ENCODE measurements at regions not wholly inside any gene's neighbourhood (a gene's known extent, or its start where the extent isn't known, plus 50 kb on each side); places are given as distances from the start of the nearest gene placed in this dataset.

DNA sequence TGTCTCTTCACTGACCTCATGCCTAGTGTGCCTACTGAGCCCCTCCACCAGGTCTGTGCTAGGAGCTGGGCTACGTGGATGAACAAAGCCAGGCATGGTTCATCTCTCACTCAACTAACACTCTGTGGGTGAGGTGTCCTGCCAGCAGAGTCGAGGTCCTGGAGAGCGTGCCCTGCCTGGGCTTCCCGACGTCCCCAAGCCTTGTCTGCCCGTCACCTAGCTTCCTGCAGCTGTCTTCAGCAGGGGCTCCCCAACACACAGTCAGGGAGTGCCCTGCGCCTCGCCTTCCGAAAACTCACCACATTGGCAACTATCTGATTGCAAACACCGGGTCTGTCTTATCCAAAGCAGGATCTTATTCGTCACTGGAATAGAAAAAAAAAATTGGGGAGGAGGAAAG, 167.5 kb upstream of the ZC3H12A start:
- H3K4me3 ChIP-seq (ENCODE audit: low read depth, low read length), result no peak overlapping the region
- ChIA-PET CTCF (no interaction called here), POLR2A (no interaction called here)
- TF ChIP-seq, protein P1, sequence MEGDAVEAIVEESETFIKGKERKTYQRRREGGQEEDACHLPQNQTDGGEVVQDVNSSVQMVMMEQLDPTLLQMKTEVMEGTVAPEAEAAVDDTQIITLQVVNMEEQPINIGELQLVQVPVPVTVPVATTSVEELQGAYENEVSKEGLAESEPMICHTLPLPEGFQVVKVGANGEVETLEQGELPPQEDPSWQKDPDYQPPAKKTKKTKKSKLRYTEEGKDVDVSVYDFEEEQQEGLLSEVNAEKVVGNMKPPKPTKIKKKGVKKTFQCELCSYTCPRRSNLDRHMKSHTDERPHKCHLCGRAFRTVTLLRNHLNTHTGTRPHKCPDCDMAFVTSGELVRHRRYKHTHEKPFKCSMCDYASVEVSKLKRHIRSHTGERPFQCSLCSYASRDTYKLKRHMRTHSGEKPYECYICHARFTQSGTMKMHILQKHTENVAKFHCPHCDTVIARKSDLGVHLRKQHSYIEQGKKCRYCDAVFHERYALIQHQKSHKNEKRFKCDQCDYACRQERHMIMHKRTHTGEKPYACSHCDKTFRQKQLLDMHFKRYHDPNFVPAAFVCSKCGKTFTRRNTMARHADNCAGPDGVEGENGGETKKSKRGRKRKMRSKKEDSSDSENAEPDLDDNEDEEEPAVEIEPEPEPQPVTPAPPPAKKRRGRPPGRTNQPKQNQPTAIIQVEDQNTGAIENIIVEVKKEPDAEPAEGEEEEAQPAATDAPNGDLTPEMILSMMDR (IDR thresholded peaks at IDR 0.05; ENCODE audit: insufficient read depth, low read length, missing control alignments), result no peak
- DNase-seq (ENCODE audit: low read depth, low spot score), result no peak

DNA sequence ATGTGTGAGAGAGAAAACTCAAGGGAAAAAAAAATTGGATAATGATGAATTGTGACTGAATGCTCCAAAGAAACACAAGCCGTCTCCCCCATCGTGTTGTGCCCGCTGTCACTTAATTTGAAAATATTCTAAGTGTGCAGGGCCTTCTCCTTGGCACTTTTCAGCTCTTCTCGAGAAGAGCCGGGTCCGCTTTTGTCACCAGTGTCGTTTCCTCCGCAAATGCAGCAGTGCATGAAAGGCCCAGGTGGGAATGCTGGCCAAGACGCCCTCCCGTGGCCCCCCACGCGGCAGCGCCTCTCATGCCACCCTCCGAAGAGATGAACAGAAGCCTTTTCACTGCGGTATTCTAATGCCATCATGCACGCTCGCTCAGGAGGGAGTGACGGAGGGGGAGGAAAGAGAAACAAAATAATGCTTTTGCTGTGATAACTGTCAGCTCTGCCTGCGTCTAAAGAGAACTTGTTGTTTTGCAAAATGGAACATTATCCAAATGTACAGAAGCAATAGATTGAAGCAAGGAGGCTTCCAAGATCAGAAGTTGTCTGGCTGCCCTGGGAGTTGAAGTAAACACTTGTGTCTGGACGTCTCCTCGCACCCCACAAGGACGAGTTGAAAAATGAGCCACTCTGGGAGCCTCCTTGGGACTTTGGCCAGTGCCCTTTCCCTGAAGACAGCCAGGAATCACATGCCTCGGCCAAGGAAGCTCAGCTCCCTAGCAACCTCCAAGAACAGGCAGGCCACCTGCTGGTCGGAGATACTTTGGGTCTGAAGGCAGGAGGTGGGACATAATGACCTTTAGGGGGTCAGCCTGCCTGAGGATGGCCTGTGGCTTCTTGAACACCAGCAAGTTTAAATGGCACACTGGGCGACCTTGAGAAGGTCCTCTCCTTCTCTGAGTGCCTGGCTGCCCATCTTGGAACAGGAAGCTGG, 166.1 kb upstream of the ZC3H12A start:
- no peak overlapping the region for H3K4me3 ChIP-seq (ENCODE audit: low read depth, low read length)
- ChIA-PET CTCF (no interaction called here), POLR2A (no interaction called here)
- no peak for DNase-seq (ENCODE audit: low read depth, low spot score)
- TF ChIP-seq, protein P1 (IDR thresholded peaks at IDR 0.05; ENCODE audit: insufficient read depth, low read length, missing control alignments), result no peak

DNA sequence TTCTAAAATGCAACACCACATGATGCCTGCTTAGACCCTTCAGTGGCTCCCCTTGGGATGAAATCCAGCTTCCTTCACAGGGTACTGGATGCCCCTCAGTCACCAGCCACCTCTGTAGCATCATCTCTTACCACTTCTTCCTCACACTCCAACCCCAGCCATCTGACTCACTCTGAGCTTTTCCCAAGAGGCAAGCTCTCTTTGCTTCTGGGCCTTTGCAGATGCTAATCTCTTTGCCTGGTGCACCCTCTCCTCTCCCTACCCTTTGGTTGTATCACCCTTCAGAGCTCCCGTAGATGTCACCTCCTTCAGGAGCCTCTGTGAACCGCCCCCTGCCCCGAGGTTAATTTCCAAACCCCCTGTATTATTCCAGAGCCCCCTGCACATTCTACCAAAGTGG, 164.8 kb upstream of the ZC3H12A start:
- TF ChIP-seq, protein P1 (IDR thresholded peaks at IDR 0.05; ENCODE audit: insufficient read depth, low read length, missing control alignments), result no peak
- no peak for DNase-seq (ENCODE audit: low read depth, low spot score)
- CTCF ChIA-PET, result no interaction called here
- no peak overlapping the region for H3K4me3 ChIP-seq (ENCODE audit: low read depth, low read length)
- POLR2A ChIA-PET, result no interaction called here

DNA sequence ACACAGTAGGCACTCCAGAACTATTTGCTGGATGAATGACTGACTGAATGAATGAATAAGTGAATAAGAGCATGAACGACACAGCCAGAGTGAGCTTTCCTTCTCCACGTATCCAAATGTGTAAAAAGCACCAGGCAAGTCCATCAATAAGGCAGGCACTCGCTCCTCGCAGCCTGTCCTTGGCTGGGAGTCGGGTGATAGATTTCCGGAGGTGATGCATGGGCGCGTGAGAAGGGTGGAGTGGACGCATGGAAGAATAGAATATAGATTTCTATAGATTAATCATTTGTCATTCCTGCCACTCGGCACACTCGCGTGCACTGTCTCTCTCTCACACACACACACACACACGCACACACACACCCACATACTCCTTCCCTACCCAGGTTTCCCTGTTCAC, 164.3 kb upstream of the ZC3H12A start:
- POLR2A ChIA-PET, result no interaction called here

DNA sequence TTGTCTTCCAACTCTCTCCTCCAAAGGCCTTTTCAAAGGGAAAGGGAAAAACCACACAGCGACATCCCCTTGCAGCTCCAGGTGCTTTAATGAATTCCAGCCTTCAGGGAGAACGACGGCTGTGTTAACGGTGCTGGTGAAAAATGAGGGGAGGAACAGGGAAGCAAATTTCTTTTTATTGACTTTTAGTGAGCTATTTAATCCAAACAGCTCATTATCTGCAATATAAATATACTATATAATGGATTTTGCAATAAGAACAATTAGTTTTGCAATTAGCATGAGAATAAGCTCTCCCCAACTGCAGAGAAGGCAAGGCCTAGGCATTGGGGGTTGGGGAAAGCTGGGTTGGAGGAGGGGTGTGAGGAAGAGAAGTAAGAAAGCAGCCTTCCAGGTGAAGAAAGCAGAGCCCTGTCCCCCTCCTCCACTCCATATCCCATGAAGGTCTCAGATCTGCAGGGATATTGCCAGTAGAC, 159.0 kb upstream of the ZC3H12A start:
- TF ChIP-seq, protein P1 (IDR thresholded peaks at IDR 0.05; ENCODE audit: insufficient read depth, low read length, missing control alignments), result no peak
- DNase-seq (ENCODE audit: low read depth, low spot score), result no peak
- H3K4me3 ChIP-seq (ENCODE audit: low read depth, low read length), result no peak overlapping the region
- POLR2A ChIA-PET, result no interaction called here
- CTCF ChIA-PET, result interaction anchor here (1.4 kb wide), 1 partner anchor 9 kb away, joined by 4 read pairs; no protein-coding TSS in a partner anchor

More for the DNA sequence above, 164.3 kb upstream of the ZC3H12A start:
- DNase-seq (ENCODE audit: low read depth, low spot score), result no peak
- no peak overlapping the region for H3K4me3 ChIP-seq (ENCODE audit: low read depth, low read length)
- CTCF ChIA-PET, result no interaction called here
- TF ChIP-seq, protein P1 (IDR thresholded peaks at IDR 0.05; ENCODE audit: insufficient read depth, low read length, missing control alignments), result no peak

DNA sequence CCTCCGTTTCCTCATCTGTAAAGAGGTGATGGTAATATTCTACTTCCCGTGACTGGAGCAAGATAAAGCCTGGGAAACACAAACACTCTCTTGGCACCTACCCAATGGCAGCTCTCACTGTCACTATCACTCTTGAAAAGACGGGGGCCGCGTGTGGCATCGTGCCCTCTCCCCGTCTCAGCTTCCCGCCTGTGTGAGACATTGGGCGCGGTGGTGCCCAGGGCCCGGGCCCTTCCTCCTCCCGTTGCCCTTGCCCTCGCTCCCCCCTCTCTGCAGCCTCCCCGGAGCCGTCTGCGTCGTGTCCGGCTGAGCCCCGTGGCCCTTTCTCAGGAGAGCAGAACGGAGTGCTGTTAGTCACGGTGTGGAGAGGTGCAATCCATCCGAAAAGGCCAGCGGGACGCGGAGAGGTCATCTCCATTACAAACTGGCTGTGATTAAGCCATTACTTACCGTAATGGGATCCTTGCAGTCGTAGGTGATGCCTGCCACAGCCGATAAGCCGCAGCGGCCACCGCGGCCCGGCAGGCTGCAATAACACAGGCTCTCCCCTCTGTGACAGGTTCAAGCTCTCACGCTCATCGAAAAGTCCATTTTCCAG, 156.4 kb upstream of the ZC3H12A start:
- TF ChIP-seq, protein P1 (IDR thresholded peaks at IDR 0.05; ENCODE audit: insufficient read depth, low read length, missing control alignments), result no peak
- ChIA-PET POLR2A (no interaction called here), CTCF (no interaction called here)
- DNase-seq (ENCODE audit: low read depth, low spot score), result no peak
- no peak overlapping the region for H3K4me3 ChIP-seq (ENCODE audit: low read depth, low read length)
